Fibroblast of peridontal ligament (primary cell): ENCODE measurements at regions not wholly inside any gene's neighbourhood (a gene's known extent, or its start where the extent isn't known, plus 50 kb on each side); places are given as distances from the start of the nearest gene placed in this dataset.
A peak's percentile ranks its signal among the peaks of the same experiment; 100 is the strongest.

Experiments used
- DNase-seq: peaks from one replicate; pipeline ENCODE4 v3.0.0-alpha.2; 2010; ENCODE audit errors: extremely low read depth

DNA sequence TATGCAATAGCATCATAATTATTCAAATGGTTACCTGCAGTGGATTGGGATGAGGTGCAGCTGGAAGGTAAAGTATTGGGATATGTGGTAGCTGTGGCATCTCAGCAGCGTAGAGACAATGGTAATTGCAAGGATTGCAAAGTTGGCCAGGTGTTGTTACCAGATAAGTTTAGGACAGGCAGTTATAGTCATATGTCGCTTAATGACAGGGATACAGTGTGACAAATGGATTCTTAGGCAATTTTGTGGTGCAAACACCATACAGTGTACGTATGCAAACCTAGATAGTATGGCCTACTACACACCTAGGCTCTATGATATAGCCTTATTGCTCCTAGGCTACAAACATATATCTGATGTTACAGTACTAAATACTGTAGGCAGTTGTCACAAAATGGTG lies 163.5 kb upstream of the LYZL2 start:
- DNase-seq, result no peak

DNA sequence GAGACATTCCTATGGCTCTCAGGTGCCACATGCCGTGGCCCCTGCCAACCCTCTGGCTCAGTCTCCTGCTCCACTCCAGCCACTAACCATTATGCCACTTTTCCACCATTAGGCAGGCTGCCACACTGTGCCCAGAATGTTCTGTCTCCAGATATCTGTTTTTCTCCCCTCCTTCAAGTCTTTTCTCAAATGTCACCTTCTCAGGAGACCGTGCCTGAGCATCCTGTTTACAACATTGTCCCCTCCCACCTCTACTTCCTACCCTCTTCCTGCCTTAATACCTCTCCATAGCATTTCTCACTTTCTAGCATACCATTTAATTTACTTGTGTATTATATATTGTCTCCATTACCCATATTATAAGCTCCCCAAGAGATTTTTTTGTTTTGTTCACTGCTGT lies 162.5 kb upstream of the LYZL2 start:
- no peak for DNase-seq

DNA sequence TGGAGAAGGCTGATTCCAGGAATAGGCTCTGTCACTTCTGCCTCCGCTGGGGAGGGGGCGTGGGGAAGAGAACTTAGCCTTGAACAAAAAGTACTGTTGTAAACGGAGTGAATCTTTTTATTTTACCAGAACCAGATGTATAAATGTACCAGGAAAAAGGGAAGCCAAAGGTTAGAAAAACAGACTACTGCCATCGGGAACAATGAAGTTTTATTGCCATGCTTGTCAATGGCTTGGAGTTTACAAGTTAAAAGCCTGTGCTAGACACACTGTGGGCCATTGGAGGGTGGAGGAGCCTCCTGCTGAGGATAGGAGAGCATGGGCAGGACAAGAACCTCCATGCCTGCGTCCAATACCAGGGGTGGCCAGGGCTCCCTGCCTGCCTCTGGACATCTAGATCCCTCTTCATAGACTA lies 161.7 kb upstream of the LYZL2 start:
- DNase-seq, result no peak

- no peak for DNase-seq
Measured at GRCh38 chr10:30789806-30790205, 160.3 kb upstream of the LYZL2 start.

DNA sequence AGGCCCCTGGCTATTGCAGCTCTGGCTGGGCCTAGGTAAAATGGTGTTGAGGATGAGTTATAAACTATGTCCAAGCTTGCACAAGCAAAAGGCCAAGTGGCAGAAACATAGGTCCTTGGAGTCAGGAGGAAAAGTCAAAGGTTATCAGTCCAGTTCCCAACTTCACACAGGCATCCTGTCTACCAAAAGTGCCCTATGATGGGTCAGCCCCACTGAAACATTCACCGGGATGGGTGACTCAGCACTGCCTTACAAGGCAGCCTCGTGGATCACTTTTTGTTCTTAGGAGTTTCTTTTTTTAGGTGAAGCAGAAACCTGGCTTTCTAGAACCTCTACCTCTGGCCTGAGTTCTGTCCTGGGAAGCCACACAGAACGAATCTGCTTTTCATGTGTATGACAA lies 158.8 kb upstream of the LYZL2 start:
- DNase-seq, result no peak

DNA sequence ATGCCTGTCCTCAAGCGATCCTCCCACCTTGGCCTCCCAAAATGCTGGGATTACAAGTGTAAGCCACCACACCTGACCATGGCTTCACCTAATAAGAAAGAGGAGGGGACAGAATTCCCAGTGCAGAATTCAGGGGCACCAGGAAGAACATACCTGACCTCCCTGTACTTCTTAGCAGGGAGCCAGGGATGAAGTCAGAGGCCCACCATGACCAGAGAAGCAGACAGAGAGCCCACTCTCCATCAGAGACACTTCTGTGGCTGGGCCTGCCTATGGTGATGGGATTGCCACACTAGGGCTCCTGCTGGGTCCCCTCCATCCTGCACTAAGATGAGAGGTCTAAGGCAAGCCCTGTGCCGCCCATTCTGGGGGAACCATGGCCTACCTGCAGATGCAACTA lies 157.4 kb upstream of the LYZL2 start:
- DNase-seq, result no peak

GRCh38 chr10:30786131-30786530 lies 156.6 kb upstream of the LYZL2 start:
- DNase-seq, result peak; percentile 70

GRCh38 chr10:30784897-30785605 lies 155.5 kb upstream of the LYZL2 start:
- DNase-seq, result peak; percentile 73

DNA sequence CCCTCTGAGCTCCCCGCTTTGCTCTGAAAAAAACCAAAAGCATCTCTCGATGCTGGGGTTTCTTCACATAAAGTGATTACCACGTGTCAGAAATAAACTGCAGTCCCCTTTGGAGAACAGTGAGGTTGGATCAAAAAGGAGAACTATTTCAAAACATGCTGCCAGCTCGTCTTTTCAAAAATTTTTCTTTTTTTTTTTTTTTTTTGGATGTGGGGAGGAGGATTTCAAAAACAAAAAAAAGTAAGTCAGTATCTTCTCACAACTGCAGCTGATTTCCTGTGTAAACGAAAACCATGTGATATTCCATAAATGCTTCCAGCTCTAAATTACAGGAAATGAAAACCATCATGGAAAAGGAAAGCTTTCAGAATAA lies 155.0 kb upstream of the LYZL2 start:
- DNase-seq, result peak; percentile 95

DNA sequence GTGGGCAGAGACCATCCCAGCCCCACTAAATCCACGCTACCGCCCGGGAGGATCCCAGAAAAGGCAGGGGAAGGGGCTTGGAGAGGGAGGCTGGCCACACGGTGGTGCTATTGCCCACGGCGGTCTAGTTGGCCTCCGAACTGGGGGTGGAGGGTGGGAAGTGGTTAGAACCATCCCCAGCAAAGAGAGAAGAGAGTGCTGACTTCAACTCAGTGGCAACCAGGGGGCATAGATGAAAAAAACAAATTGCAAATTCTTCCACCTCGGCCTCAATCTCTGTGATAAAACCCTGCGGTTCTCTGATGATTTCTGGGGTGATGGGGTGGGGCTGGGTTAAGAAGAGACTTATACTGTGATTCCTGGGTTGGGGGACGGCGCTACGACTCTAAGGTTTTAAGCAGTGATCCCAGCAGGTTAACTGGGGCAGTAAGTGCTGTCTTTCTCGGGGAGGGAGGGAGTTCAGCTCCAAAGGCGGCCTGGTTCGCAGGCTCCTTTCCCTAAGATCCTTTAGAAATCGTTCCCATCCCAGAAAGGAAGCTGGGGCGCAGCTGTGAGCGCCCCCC lies 154.5 kb upstream of the LYZL2 start:
- DNase-seq, result peak; percentile 94

DNA sequence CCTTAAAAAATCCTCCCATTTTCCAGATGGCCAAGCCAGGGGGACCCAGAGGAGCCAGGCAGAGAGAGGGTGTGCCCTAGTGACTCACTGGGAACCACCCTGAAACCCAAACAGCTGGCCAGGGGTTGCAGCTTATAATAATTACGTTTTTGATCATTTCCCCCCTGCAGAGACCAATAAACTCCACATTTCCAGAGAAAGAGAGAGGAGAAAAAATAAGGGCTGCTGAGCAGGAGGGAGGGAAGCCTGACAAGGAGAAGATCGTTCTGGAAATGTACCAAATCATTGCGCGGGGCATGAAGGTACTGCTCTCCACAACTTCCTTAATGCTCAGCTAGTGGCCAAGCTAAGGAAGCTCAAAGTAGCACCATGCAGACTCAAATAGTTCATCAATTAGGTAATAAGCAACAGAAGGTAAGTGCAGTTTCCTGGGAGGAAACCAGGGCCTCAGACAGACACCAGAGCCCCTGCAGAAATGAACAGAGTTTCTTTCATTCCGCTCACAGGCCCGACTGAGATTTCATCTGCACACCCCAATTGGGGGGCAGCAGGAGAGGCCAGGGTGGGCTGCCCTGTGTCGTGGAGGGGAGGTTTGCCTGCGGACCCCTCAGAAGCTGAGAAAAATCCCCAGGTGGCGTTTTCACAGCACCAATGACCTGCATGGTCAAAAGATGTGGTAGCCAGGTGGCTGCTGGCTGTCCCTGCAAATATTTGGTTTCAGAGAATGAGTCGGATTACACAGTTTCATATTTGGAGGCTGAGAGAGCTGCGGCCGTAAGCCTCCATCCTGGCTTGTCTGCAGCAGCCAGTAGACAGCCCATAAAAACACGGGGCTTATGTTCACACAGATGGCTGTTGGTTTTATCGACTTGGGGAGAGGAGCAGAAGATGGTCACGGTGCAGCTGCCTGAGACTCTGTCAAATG lies 153.2 kb upstream of the LYZL2 start:
- DNase-seq, result peak; percentile 62

DNA sequence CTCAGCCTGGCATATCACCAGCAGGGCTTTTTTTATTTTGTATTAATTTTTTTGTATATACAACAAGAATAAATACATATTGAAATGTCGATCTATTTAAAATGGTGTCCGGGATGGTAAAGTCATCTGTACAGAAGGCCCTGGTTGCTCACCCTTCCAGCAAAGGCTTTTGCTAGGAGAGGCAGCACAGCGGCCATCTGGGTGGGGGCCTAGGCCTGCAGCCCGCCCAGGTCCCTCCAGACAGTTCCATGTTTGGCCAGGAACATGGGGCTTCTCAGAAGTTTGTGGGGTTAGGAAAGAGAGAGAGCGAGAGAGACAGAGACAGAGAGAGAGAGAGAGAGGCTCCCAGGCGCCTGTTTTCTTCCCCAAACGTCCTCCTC lies 152.6 kb upstream of the LYZL2 start:
- no peak for DNase-seq

- DNase-seq, result no peak
Measured at GRCh38 chr10:30781670-30782121, 152.1 kb upstream of the LYZL2 start.

GRCh38 chr10:30778769-30779168 lies 149.2 kb upstream of the LYZL2 start:
- no peak for DNase-seq

DNA sequence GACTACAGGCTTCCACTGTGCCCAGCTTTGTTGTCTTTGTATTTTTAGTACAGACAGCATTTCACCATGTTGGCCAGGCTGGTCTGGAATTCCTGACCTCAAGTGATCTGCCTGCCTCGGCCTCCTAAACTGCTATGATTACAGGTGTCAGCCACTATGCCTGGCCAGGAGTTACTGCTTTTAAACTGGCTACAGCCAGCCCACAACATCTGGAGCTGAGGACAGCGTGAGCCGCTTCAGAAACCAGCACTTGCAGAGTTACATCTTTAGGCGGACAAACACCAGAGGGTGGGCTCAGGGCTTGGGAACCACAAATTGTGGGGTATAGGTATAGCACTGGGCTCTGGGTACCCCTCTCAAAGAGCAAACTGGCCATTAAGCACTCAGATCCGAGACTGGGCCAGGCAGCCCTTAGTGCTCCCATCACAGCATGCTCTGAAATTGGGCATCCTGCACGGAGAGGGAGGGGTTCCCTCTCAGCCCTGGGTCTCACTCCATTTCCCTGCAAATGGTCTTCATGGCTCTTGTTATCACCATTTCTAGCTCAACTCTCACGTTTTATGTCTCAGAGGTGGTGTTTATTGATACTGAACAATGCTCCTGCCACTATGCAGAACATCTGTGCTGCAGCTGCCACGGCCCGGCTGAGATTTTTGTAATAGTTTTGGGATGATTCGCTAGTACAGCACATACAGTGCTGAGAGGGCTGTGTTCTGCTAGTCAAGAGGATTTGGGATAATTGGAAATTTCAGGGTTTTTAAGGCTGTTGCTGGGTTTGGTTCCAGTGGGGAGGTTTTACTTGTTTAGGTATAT lies 146.4 kb upstream of the LYZL2 start:
- peak; percentile 92 for DNase-seq

DNA sequence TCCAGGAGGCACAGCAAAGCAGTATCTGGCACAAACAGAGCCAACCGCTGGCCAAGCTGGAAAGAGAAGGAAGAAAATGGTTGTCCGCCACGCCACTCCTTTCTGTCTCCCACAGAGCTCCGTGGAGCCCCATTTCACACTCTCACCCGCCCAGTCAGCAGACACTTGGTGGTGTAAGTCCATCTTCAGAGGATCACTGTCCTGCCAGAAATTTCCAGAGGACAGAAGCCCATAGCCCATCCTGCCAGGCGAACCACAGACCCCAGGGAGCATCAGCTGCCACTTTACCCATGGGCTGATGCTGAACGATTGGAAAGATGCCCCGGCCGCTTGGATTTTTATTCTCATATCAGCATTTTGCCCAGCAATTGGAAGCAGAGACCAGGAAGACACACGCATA lies 144.7 kb upstream of the LYZL2 start:
- DNase-seq, result no peak

- no peak for DNase-seq
Measured at GRCh38 chr10:30773501-30773900, 143.9 kb upstream of the LYZL2 start.

DNA sequence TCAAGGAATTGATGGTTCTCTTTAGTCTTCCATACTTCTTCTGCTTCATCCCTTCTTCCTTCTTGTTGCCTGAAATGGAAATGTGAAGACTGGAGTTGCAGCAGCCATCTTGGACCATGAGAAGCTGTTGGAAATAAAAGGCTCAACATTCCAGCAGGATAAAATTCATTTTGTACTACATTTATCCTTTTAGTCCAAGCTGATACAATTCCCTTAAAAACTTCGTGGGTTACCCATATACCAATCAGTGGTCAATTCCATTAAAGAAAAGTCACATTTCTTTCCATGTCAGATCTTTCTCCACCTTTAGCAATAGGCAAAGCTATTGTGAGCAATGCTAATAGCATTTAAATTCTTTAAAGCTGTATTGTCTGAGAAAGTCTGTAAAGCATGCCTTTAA lies 141.3 kb upstream of the LYZL2 start:
- DNase-seq, result no peak

GRCh38 chr10:30770229-30770628 lies 140.7 kb upstream of the LYZL2 start:
- DNase-seq, result no peak

DNA sequence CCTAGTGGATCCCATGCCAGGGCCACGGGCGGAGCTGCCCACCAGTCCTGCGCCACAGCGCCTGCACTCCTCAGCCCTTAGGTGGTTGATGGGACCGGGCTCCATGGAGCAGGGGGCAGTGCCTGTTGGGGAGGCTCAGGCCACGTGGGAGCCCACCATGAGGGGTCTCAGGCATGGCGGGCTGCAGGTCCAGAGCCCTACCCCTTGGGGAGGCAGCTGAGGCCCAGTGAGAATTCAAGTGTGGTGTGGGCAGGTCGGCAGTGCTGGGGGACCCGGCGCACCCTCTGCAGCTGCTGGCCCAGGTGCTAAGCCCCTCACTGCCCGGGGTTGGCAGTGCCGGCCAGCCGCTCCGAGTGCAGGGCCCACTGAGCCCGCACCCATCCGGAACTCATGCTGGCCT lies 139.8 kb upstream of the LYZL2 start:
- DNase-seq, result no peak

DNA sequence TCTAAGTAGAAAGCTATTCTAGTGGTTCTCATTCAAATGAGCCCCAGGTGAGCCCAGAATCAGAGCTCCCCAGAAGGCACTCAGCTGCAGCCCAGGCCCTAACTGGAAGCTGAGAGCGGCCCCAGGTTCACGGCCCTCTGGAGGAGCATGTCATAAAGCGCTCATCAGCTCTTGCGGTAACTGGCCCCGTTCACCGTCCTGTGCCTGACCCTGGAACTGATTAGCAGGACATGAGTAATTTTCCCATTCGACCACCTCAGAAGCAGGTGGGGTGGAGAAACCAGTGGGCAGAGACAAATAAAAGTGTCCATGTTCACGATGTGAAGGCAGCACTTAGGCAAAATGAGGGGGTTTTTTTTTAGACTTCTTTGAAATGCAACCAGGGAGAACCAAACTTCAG lies 136.1 kb upstream of the LYZL2 start:
- DNase-seq, result no peak

GRCh38 chr10:30765022-30765615 lies 135.6 kb upstream of the LYZL2 start:
- DNase-seq, result no peak
